HG03066 (cell line): ENCODE measurements at regions not wholly inside any gene's neighbourhood (a gene's known extent, or its start where the extent isn't known, plus 50 kb on each side); places are given as distances from the start of the nearest gene placed in this dataset.

Source experiments
- ATAC-seq: cut with Tn5 transposase; IDR thresholded peaks from one replicate; pipeline ENCODE4 v1.9.1; 2021; ENCODE audit warnings: low read depth; ENCODE audit not compliant: unreplicated experiment

GRCh38 chr1:224504297-224505041 lies 69.9 kb upstream of the WDR26 start:
- ATAC-seq = no peak

GRCh38 chr1:224505454-224506093 lies 71.0 kb upstream of the WDR26 start:
- ATAC-seq = no peak

- ATAC-seq = no peak
Observed at GRCh38 chr1:224506141-224506814, 71.7 kb upstream of the WDR26 start.

GRCh38 chr1:224507771-224508523 lies 73.3 kb upstream of the WDR26 start:
- no peak for ATAC-seq

- no peak for ATAC-seq
Observed at GRCh38 chr1:224509907-224510306, 75.3 kb upstream of the WDR26 start.

GRCh38 chr1:224510880-224511645 lies 76.5 kb upstream of the WDR26 start:
- ATAC-seq = no peak

- no peak for ATAC-seq
Observed at GRCh38 chr1:224512600-224513151, 78.1 kb upstream of the WDR26 start.

- no peak for ATAC-seq
Observed at GRCh38 chr1:224513383-224513782, 78.8 kb upstream of the WDR26 start.

GRCh38 chr1:224513787-224514209 lies 79.2 kb upstream of the WDR26 start:
- ATAC-seq = peak; percentile 96

- ATAC-seq = no peak
Observed at GRCh38 chr1:224517171-224517570, 82.6 kb upstream of the WDR26 start.

GRCh38 chr1:224518528-224518927 lies 83.9 kb upstream of the WDR26 start:
- ATAC-seq = no peak

GRCh38 chr1:224519874-224520273 lies 85.3 kb upstream of the WDR26 start:
- ATAC-seq = no peak

- ATAC-seq = no peak
Observed at GRCh38 chr1:224520808-224521207, 86.2 kb upstream of the WDR26 start.

GRCh38 chr1:224521904-224522734 lies 87.5 kb upstream of the WDR26 start:
- no peak for ATAC-seq

GRCh38 chr1:224523676-224524075 lies 89.1 kb upstream of the WDR26 start:
- no peak for ATAC-seq

- ATAC-seq = no peak
Observed at GRCh38 chr1:224524679-224525078, 90.1 kb upstream of the WDR26 start.

- ATAC-seq = no peak
Observed at GRCh38 chr1:224525411-224526040, 90.6 kb upstream of the CNIH3 start.

GRCh38 chr1:224526771-224527170 lies 89.3 kb upstream of the CNIH3 start:
- no peak for ATAC-seq

- ATAC-seq = no peak
Observed at GRCh38 chr1:224528900-224529299, 87.2 kb upstream of the CNIH3 start.
